Natural killer cell (primary cell): ENCODE measurements at regions not wholly inside any gene's neighbourhood (a gene's known extent, or its start where the extent isn't known, plus 50 kb on each side); places are given as distances from the start of the nearest gene placed in this dataset.

Experiments used
- ATAC-seq, 3 donors: fragments of 150-1000 bp in 2 of 3; fragments of 200-7000 bp in 1 of 3; cut with Tn5 transposase; 1 replicate in 1 of 3; 2 replicates in 2 of 3; pipeline ENCODE4 v1.10.0; 2021; ENCODE audit warnings: mild to moderate bottlenecking in 2 of 3, moderate library complexity in 2 of 3
- DNase-seq, 2 donors: peaks; one replicate each; pipeline versions ENCODE4 v3.0.0 to v3.0.0-alpha.2; 2013 to 2021; ENCODE audit warnings: mixed read lengths in 1 of 2
- H3K27ac ChIP-seq: one replicate; pipeline ENCODE4 v1.5.1; 2013; ENCODE audit warnings: mild to moderate bottlenecking, low read length
- H3K27me3 ChIP-seq: one replicate; pipeline ENCODE4 v1.6.1; 2013; ENCODE audit warnings: low read length; ENCODE audit not compliant: control insufficient read depth, insufficient read depth
- H3K36me3 ChIP-seq: one replicate; pipeline ENCODE4 v1.6.1; 2013; ENCODE audit warnings: low read length; ENCODE audit not compliant: control insufficient read depth, insufficient read depth
- H3K4me1 ChIP-seq: one replicate; pipeline ENCODE4 v1.6.1; 2013; ENCODE audit warnings: low read length; ENCODE audit not compliant: control insufficient read depth, insufficient read depth
- H3K4me3 ChIP-seq: one replicate; pipeline ENCODE4 v1.5.1; 2013; ENCODE audit warnings: low read length
- H3K9me3 ChIP-seq: one replicate; pipeline ENCODE4 v1.6.1; 2013; ENCODE audit warnings: low read length; ENCODE audit not compliant: control insufficient read depth, insufficient read depth
- H3K27ac Mint-ChIP-seq, 2 donors: one replicate each; pipeline ENCODE4 v1.8.0; 2022; ENCODE audit warnings: mild to moderate bottlenecking in 2 of 2, mixed read lengths in 2 of 2, moderate library complexity in 1 of 2
- H3K27me3 Mint-ChIP-seq, 2 donors: one replicate each; pipeline ENCODE4 v1.8.0; 2022; ENCODE audit warnings: low read depth in 2 of 2, mixed read lengths in 2 of 2
- H3K36me3 Mint-ChIP-seq: one replicate; pipeline ENCODE4 v1.8.0; 2022; ENCODE audit warnings: mixed read lengths
- H3K4me1 Mint-ChIP-seq, 2 donors: one replicate each; pipeline ENCODE4 v1.8.0; 2022; ENCODE audit warnings: mixed read lengths in 2 of 2
- H3K4me3 Mint-ChIP-seq: one replicate; pipeline ENCODE4 v1.8.0; 2022; ENCODE audit warnings: mild to moderate bottlenecking, moderate library complexity, mixed read lengths
- H3K9me3 Mint-ChIP-seq, 2 donors: one replicate each; pipeline ENCODE4 v1.8.0; 2022; ENCODE audit warnings: mixed read lengths in 2 of 2
- CTCF ChIP-seq: fragments of 200-600 bp; IDR thresholded peaks from one replicate; pipeline ENCODE4 v1.8.0; 2022; ENCODE audit warnings: antibody characterized with exemption
- WGBS: methylation state at CpG from one replicate; pipeline ENCODE4 v1.1.7; 2013; ENCODE audit warnings: missing lambda C conversion rate; ENCODE audit not compliant: insufficient coverage; 5-methylcytosine and 5-hydroxymethylcytosine counted together
- intact Hi-C: fragments of 100-400 bp; cut with micrococcal nuclease; formaldehyde crosslinking; loops from one replicate; pipeline ENCODE4 v1.14.2; 2022

DNA sequence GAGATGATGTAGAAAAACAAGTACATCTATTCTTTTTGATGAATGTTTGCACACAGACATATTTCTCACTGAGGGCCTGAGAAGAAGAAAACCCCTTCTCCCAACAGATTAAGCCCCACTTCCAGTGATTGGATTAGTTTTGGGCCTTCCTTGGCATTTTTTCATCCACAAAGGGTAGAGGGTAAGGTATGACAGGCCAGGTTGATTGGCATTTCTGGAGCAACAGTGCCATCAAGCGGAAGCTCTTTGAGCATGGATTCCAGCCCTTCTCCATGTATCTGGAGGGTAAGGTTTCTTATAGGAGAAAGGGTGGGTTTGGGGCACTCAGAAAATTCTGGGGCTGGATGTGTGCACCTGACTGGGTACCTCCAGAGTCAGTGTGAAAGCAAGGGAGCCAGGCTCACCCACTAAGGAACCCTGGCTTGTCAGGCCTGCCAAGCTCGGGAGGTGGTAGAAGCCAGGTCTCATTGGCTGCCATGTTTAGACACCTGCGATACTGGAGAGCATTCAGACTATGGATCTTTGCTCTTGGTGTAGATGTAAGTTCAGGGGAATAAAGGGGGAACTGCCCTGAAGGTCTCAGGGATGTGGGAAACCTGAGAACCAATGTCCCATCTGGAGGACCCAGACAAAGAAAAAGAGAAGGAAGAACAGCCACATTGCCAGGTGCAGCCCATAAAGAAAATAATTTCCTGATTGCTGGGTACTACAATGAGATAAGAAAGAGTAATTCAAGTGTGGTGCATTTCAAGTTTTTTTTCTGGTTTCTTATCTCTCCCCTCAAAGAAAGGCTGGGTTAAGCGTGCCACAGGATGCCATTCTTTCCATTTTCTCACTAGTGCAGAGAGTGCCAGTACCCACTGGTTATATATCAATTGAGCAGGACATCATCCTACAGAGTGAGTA lies 222.3 kb upstream of the AGTR2 start:
- Mint-ChIP-seq H3K9me3 (peaks cover 3 to 5% of the 10 kb centered on the region in 2 donors), H3K36me3 (no peaks in the 10 kb centered on the region), H3K4me3 (no peak overlapping the region), H3K4me1 (no peaks in the 10 kb centered on the region), H3K27ac (no peak overlapping the region), H3K27me3 (no peaks in the 10 kb centered on the region)
- no peaks in the 10 kb centered on the region for H3K36me3 ChIP-seq
- H3K9me3 ChIP-seq = no peaks in the 10 kb centered on the region
- no peaks in the 10 kb centered on the region for H3K4me1 ChIP-seq
- DNase-seq = no peak
- no peak overlapping the region for H3K4me3 ChIP-seq
- H3K27me3 ChIP-seq = no peaks in the 10 kb centered on the region
- TF ChIP-seq CTCF = no peak
- WGBS = 78% methylated on average over 4 of the region's 4 CpGs
- ATAC-seq = no peak
- intact Hi-C loops = no loop called here
- no peak overlapping the region for H3K27ac ChIP-seq

DNA sequence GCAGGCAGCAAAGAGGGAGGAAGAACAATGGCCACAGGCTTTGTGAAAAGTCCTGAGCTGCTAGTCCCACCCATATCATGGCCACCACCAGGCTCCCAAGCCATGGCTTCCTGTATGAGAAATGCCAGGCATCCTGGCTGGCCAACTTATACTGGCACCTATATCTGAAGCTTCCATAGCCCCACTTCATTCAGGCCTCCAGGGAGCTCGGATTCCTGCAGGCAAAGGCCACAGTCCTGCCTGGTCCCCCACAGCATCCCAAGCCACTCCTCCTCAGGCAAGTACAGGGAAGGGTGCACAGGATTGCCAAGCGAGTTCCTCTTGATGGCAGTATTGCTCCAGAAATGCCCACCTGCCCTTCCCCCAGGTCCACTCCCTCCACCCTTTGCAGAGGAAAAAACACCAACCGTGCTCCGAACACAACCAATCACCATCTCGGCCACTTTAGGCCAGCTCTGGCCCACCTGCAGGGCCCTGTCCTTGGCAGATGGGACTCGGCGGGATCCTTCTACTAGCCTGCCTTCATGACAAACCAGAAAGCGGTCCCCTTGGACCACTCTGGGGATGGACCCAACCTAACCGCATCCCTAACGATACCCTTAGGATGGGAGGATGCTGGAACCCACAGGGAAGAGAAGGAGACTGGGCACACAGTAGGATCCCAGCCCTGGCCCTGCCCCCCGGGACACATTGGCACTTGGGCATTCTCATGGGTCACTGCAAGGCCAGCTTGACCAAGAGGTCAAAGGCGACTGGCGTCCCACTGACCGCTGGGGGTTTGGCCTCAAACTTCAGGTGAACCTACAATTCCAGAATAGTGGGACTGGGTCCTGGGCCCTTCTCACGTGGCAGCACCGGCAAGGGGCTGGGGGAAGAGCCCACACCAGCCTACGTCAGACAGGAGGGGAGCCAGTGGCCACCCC lies 220.4 kb upstream of the AGTR2 start:
- Histone ChIP-seq H3K9me3 (no peaks in the 10 kb centered on the region), H3K27ac (no peak overlapping the region), H3K4me1 (no peaks in the 10 kb centered on the region), H3K4me3 (no peak overlapping the region), H3K36me3 (no peaks in the 10 kb centered on the region), H3K27me3 (no peaks in the 10 kb centered on the region)
- intact Hi-C loops = no loop called here
- H3K27ac Mint-ChIP-seq = no peak overlapping the region
- H3K9me3 Mint-ChIP-seq = peaks cover 3% of the 10 kb centered on the region in 2 donors
- 92% methylated on average over 17 of the region's 17 CpGs for WGBS
- no peaks in the 10 kb centered on the region for H3K36me3 Mint-ChIP-seq
- no peaks in the 10 kb centered on the region for H3K4me1 Mint-ChIP-seq
- no peaks in the 10 kb centered on the region for H3K27me3 Mint-ChIP-seq
- DNase-seq (no peak), ATAC-seq (no peak)
- no peak for TF ChIP-seq CTCF
- H3K4me3 Mint-ChIP-seq = no peak overlapping the region

- Mint-ChIP-seq H3K4me1 (no peaks in the 10 kb centered on the region), H3K9me3 (peaks cover 3% of the 10 kb centered on the region in 2 donors), H3K36me3 (no peaks in the 10 kb centered on the region), H3K4me3 (no peak overlapping the region), H3K27ac (no peak overlapping the region), H3K27me3 (peaks cover 0 to 1% of the 10 kb centered on the region in 2 donors)
- ATAC-seq (no peak), DNase-seq (no peak)
- Histone ChIP-seq H3K27me3 (no peaks in the 10 kb centered on the region), H3K27ac (no peak overlapping the region), H3K9me3 (no peaks in the 10 kb centered on the region), H3K36me3 (no peaks in the 10 kb centered on the region), H3K4me1 (no peaks in the 10 kb centered on the region), H3K4me3 (no peak overlapping the region)
- intact Hi-C loops = no loop called here
- WGBS = 95% methylated on average over 12 of the region's 14 CpGs
- TF ChIP-seq CTCF = no peak
These were observed 218.0 kb upstream of the AGTR2 start for GRCh38 chrX:115952417-115953092.
